Mammary epithelial cell (primary cell): ENCODE measurements at regions not wholly inside any gene's neighbourhood (a gene's known extent, or its start where the extent isn't known, plus 50 kb on each side); places are given as distances from the start of the nearest gene placed in this dataset.
"Not testable (repeated sequence)": the region's sequence is repeated elsewhere in the genome, so short reads cannot be mapped to it uniquely, and the experiment has no call there.

Experiments used
- CTCF ChIP-seq, 2 donors: IDR thresholded peaks in 1 of 2; conservative IDR thresholded peaks in 1 of 2; 2 replicates each; pipeline ENCODE4 v1.5.1; 2011 to 2012; ENCODE audit warnings: inconsistent platforms in 2 of 2, low read length in 2 of 2, mild to moderate bottlenecking in 2 of 2, control low read depth in 1 of 2, low read depth in 1 of 2; ENCODE audit not compliant: insufficient read depth in 1 of 2; ENCODE audit errors: extremely low read depth in 1 of 2
- EZH2 ChIP-seq: IDR thresholded peaks from 2 replicates; pipeline ENCODE4 v1.6.1; 2012; ENCODE audit warnings: low read length, inconsistent platforms, borderline replicate concordance

- TF ChIP-seq CTCF (conservative IDR thresholded peaks at IDR 0.05 in 1 of 2, IDR thresholded peaks at IDR 0.05 in 1 of 2; ENCODE audit: extremely low read depth in 1 of 2, insufficient read depth in 1 of 2, low read depth in 1 of 2, low read length in 2 of 2); EZH2: not testable (repeated sequence)
Measured at GRCh38 chrY:10648813-10649212, 1121.1 kb downstream of the TSPY10 start.
